DND-41 (cell line): ENCODE measurements at regions not wholly inside any gene's neighbourhood (a gene's known extent, or its start where the extent isn't known, plus 50 kb on each side); places are given as distances from the start of the nearest gene placed in this dataset.

Source experiments
- EZH2 ChIP-seq: IDR thresholded peaks from 3 replicates; pipeline ENCODE4 v1.6.1; 2012; ENCODE audit warnings: borderline replicate concordance, low read depth, mild to moderate bottlenecking, moderate library complexity, low read length, inconsistent platforms; ENCODE audit not compliant: severe bottlenecking
- TF ChIP-seq, protein P1 (sequence below): IDR thresholded peaks from 2 replicates; pipeline ENCODE4 v1.5.1; 2012; ENCODE audit warnings: borderline replicate concordance, low read length, moderate library complexity, mild to moderate bottlenecking; ENCODE audit not compliant: poor library complexity, severe bottlenecking; ENCODE audit errors: extremely low read depth

DNA sequence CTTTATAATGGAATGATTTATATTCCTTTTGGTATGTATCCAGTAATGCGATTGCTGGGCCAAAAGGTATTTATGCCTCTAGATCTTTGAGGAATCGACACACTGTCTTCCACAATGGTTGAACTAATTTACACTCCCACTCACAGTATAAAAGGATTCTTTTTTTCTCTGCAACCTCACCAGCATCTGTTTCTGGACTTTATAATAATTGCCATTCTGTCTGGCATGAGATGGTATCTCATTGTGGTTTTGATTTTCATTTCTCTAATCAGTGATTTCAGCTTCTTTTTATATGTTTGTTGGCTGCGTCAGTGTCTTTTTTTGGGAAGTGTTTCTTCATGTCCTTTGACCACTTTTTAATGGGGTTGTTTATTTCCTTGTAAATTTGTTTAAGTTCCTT, 679.3 kb downstream of the JRKL start:
- TF ChIP-seq, protein P1, sequence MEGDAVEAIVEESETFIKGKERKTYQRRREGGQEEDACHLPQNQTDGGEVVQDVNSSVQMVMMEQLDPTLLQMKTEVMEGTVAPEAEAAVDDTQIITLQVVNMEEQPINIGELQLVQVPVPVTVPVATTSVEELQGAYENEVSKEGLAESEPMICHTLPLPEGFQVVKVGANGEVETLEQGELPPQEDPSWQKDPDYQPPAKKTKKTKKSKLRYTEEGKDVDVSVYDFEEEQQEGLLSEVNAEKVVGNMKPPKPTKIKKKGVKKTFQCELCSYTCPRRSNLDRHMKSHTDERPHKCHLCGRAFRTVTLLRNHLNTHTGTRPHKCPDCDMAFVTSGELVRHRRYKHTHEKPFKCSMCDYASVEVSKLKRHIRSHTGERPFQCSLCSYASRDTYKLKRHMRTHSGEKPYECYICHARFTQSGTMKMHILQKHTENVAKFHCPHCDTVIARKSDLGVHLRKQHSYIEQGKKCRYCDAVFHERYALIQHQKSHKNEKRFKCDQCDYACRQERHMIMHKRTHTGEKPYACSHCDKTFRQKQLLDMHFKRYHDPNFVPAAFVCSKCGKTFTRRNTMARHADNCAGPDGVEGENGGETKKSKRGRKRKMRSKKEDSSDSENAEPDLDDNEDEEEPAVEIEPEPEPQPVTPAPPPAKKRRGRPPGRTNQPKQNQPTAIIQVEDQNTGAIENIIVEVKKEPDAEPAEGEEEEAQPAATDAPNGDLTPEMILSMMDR, result no peak
- no peak for TF ChIP-seq EZH2
